ENCODE measurements at regions not wholly inside any gene's neighbourhood (a gene's known extent, or its start where the extent isn't known, plus 50 kb on each side); places are given as distances from the start of the nearest gene placed in this dataset.
A peak's percentile ranks its signal among the peaks of the same experiment; 100 is the strongest.

- no TSS peak for BruUV-seq (replicated peaks)
- no peak overlapping the region for H3K4me3 ChIP-seq (ENCODE audit: low read length)
- H3K27me3 ChIP-seq (ENCODE audit: low read length), result no peaks in the 10 kb centered on the region; the same call in 1 of the 2 replicates
- H3K79me2 ChIP-seq (ENCODE audit: low read length), result no peaks in the 10 kb centered on the region
- no peaks in the 10 kb centered on the region for H3K36me3 ChIP-seq (ENCODE audit: low read depth, low read length)
- H3K9me2 ChIP-seq (replicated peaks; ENCODE audit: low read length), result no peaks in the 10 kb centered on the region
- DNase-seq (no peak), ATAC-seq (no peak)
- no peaks in the 10 kb centered on the region for H3K4me1 ChIP-seq (ENCODE audit: insufficient read depth, low read length)
- ChIA-PET POLR2A (ENCODE audit: unreplicated experiment) (no interaction called here), CTCF (no interaction called here)
- no peak overlapping the region for H3K4me2 ChIP-seq (ENCODE audit: low read length)
- no peaks in the 10 kb centered on the region for H3K9me3 ChIP-seq (ENCODE audit: low read length)
- no peaks in the 10 kb centered on the region for H4K20me1 ChIP-seq (ENCODE audit: low read length)
- intact Hi-C loops (cut with micrococcal nuclease), result no loop called here
- no peaks in the 10 kb centered on the region for H3F3A ChIP-seq (ENCODE audit: low read length, unreplicated experiment)
- H2AFZ ChIP-seq (ENCODE audit: low read length), result no peak overlapping the region
- no peak overlapping the region for H3K27ac ChIP-seq (ENCODE audit: low read length)
- TF ChIP-seq EZH2 (IDR thresholded peaks at IDR 0.05; ENCODE audit: low read length, unreplicated experiment) (no peak), CTCF (conservative IDR thresholded peaks at IDR 0.05; ENCODE audit: low read depth, low read length) (no peak), EZH2phosphoT487 (IDR thresholded peaks at IDR 0.05; ENCODE audit: borderline replicate concordance, low read length) (no peak)
- H3K9ac ChIP-seq (ENCODE audit: low read length), result no peak overlapping the region
These were observed 86.8 kb downstream of the SPRING1 start for GRCh38 chr12:116651089-116651488.

GRCh38 chr12:116650585-116651087 is 87.2 kb downstream of the SPRING1 start:
- CTCF ChIA-PET, result no interaction called here
- Histone ChIP-seq H3K36me3 (ENCODE audit: low read depth, low read length) (no peaks in the 10 kb centered on the region), H2AFZ (ENCODE audit: low read length) (no peak overlapping the region), H3K79me2 (ENCODE audit: low read length) (no peaks in the 10 kb centered on the region), H3K27ac (ENCODE audit: low read length) (no peak overlapping the region), H3K27me3 (ENCODE audit: low read length) (no peaks in the 10 kb centered on the region; the same call in 1 of the 2 replicates), H3F3A (ENCODE audit: low read length, unreplicated experiment) (no peaks in the 10 kb centered on the region), H3K4me2 (ENCODE audit: low read length) (no peak overlapping the region), H4K20me1 (ENCODE audit: low read length) (no peaks in the 10 kb centered on the region), H3K4me3 (ENCODE audit: low read length) (no peak overlapping the region), H3K9ac (ENCODE audit: low read length) (no peak overlapping the region), H3K9me2 (replicated peaks; ENCODE audit: low read length) (no peaks in the 10 kb centered on the region), H3K4me1 (ENCODE audit: insufficient read depth, low read length) (no peaks in the 10 kb centered on the region), H3K9me3 (ENCODE audit: low read length) (no peaks in the 10 kb centered on the region)
- POLR2A ChIA-PET (ENCODE audit: unreplicated experiment), result no interaction called here
- TF ChIP-seq EZH2 (IDR thresholded peaks at IDR 0.05; ENCODE audit: low read length, unreplicated experiment) (no peak), CTCF (conservative IDR thresholded peaks at IDR 0.05; ENCODE audit: low read depth, low read length) (no peak), EZH2phosphoT487 (IDR thresholded peaks at IDR 0.05; ENCODE audit: borderline replicate concordance, low read length) (no peak)
- no peak for DNase-seq
- BruUV-seq (replicated peaks), result no TSS peak
- intact Hi-C loops (cut with micrococcal nuclease), result no loop called here
- no peak for ATAC-seq

- H2AFZ ChIP-seq (ENCODE audit: low read length), result no peak overlapping the region
- no peak overlapping the region for H3K4me3 ChIP-seq (ENCODE audit: low read length)
- H3K9me2 ChIP-seq (replicated peaks; ENCODE audit: low read length), result no peaks in the 10 kb centered on the region
- no peaks in the 10 kb centered on the region for H4K20me1 ChIP-seq (ENCODE audit: low read length)
- H3F3A ChIP-seq (ENCODE audit: low read length, unreplicated experiment), result no peaks in the 10 kb centered on the region
- H3K9me3 ChIP-seq (ENCODE audit: low read length), result no peaks in the 10 kb centered on the region
- H3K27ac ChIP-seq (ENCODE audit: low read length), result no peak overlapping the region
- intact Hi-C loops (cut with micrococcal nuclease), result no loop called here
- POLR2A ChIA-PET (ENCODE audit: unreplicated experiment), result no interaction called here
- no peaks in the 10 kb centered on the region for H3K79me2 ChIP-seq (ENCODE audit: low read length)
- ATAC-seq (no peak), DNase-seq (no peak)
- H3K27me3 ChIP-seq (ENCODE audit: low read length), result no peaks in the 10 kb centered on the region; the same call in 1 of the 2 replicates
- TF ChIP-seq CTCF (conservative IDR thresholded peaks at IDR 0.05; ENCODE audit: low read depth, low read length) (no peak), EZH2phosphoT487 (IDR thresholded peaks at IDR 0.05; ENCODE audit: borderline replicate concordance, low read length) (no peak), EZH2 (IDR thresholded peaks at IDR 0.05; ENCODE audit: low read length, unreplicated experiment) (no peak)
- no peaks in the 10 kb centered on the region for H3K36me3 ChIP-seq (ENCODE audit: low read depth, low read length)
- 0 out of 2 replicates have a peak overlapping the region, but pooled peaks have one; percentile 8 for H3K4me2 ChIP-seq (ENCODE audit: low read length)
- no peak overlapping the region for H3K9ac ChIP-seq (ENCODE audit: low read length)
- CTCF ChIA-PET, result no interaction called here
- no TSS peak for BruUV-seq (replicated peaks)
- H3K4me1 ChIP-seq (ENCODE audit: insufficient read depth, low read length), result no peaks in the 10 kb centered on the region
These were observed 87.8 kb downstream of the SPRING1 start for GRCh38 chr12:116650062-116650461.

Measured in PC-3 (cell line).